Natural killer cell treated with Interleukin-12 subunit alpha and Interleukin-12 subunit beta and Interleukin-15 and Interleukin-18, amount 100 ng/mL, for 72 hours (primary cell): ENCODE measurements at regions not wholly inside any gene's neighbourhood (a gene's known extent, or its start where the extent isn't known, plus 50 kb on each side); places are given as distances from the start of the nearest gene placed in this dataset.
A peak's percentile ranks its signal among the peaks of the same experiment; 100 is the strongest.

ENCODE experiments used
- ATAC-seq, 2 donors: fragments of 150-1000 bp; cut with Tn5 transposase in 1 of 2; sonication (Bioruptor Pico), chemical (Tn5 transposase) in 1 of 2; 2 replicates each; pipeline ENCODE4 v1.10.0; 2021
- DNase-seq: peaks from one replicate; pipeline ENCODE4 v3.0.0; 2022; ENCODE audit warnings: low spot score
- H3K27ac Mint-ChIP-seq, 2 donors: 1 replicate in 1 of 2; 2 replicates in 1 of 2; pipeline ENCODE4 v1.8.0; 2022; ENCODE audit warnings: mixed read lengths in 2 of 2, mild to moderate bottlenecking in 1 of 2, moderate library complexity in 1 of 2
- H3K27me3 Mint-ChIP-seq, 2 donors: 1 replicate in 1 of 2; 2 replicates in 1 of 2; pipeline ENCODE4 v1.8.0; 2022; ENCODE audit warnings: mixed read lengths in 2 of 2
- H3K36me3 Mint-ChIP-seq: one replicate; pipeline ENCODE4 v1.8.0; 2022; ENCODE audit warnings: mixed read lengths
- H3K4me1 Mint-ChIP-seq, 2 donors: 1 replicate in 1 of 2; 2 replicates in 1 of 2; pipeline ENCODE4 v1.8.0; 2022; ENCODE audit warnings: low read depth in 2 of 2, mixed read lengths in 2 of 2, mild to moderate bottlenecking in 1 of 2
- H3K4me3 Mint-ChIP-seq: one replicate; pipeline ENCODE4 v1.8.0; 2022; ENCODE audit warnings: mixed read lengths
- H3K9me3 Mint-ChIP-seq: 2 replicates; pipeline ENCODE4 v1.8.0; 2022; ENCODE audit warnings: mixed read lengths

GRCh38 chr13:23947893-23948292 is 50.6 kb upstream of the C1QTNF9B start:
- ATAC-seq (no peak), DNase-seq (no peak)
- Mint-ChIP-seq H3K27ac (no peak overlapping the region), H3K4me1 (no peaks in the 10 kb centered on the region), H3K9me3 (no peaks in the 10 kb centered on the region), H3K36me3 (no peaks in the 10 kb centered on the region), H3K4me3 (no peak overlapping the region), H3K27me3 (peaks cover 0 to 16% of the 10 kb centered on the region in 2 donors)

GRCh38 chr13:23949200-23949599 is 51.9 kb upstream of the C1QTNF9B start:
- no peak overlapping the region for H3K27ac Mint-ChIP-seq
- ATAC-seq, result no peak
- no peak overlapping the region for H3K4me3 Mint-ChIP-seq
- H3K27me3 Mint-ChIP-seq, result peaks cover 6 to 19% of the 10 kb centered on the region in 2 donors
- H3K9me3 Mint-ChIP-seq, result no peaks in the 10 kb centered on the region
- no peaks in the 10 kb centered on the region for H3K36me3 Mint-ChIP-seq
- DNase-seq, result no peak
- H3K4me1 Mint-ChIP-seq, result peaks cover 0 to 6% of the 10 kb centered on the region in 2 donors

- Mint-ChIP-seq H3K27ac (no peak overlapping the region), H3K9me3 (no peaks in the 10 kb centered on the region), H3K36me3 (no peaks in the 10 kb centered on the region), H3K4me1 (peaks cover 3 to 9% of the 10 kb centered on the region in 2 donors), H3K4me3 (no peak overlapping the region), H3K27me3 (peaks cover 11 to 24% of the 10 kb centered on the region in 2 donors)
- ATAC-seq, result no peak
- DNase-seq, result no peak
Observed at GRCh38 chr13:23949736-23950135, 52.4 kb upstream of the C1QTNF9B start.

- Mint-ChIP-seq H3K9me3 (no peaks in the 10 kb centered on the region), H3K27me3 (peaks cover 23 to 31% of the 10 kb centered on the region in 2 donors), H3K36me3 (no peaks in the 10 kb centered on the region), H3K4me3 (no peak overlapping the region), H3K4me1 (peaks cover 11 to 21% of the 10 kb centered on the region in 2 donors), H3K27ac (no peak overlapping the region)
- no peak for DNase-seq
- ATAC-seq, result no peak
Observed at GRCh38 chr13:23950736-23951510, 53.6 kb upstream of the C1QTNF9B start.

GRCh38 chr13:23952796-23953195 is 55.5 kb upstream of the C1QTNF9B start:
- no peak for DNase-seq
- ATAC-seq, result no peak
- H3K27me3 Mint-ChIP-seq, result peaks cover 27 to 30% of the 10 kb centered on the region in 2 donors
- H3K27ac Mint-ChIP-seq, result no peak overlapping the region
- H3K4me3 Mint-ChIP-seq, result no peak overlapping the region
- no peaks in the 10 kb centered on the region for H3K9me3 Mint-ChIP-seq
- H3K4me1 Mint-ChIP-seq, result peaks cover 14 to 27% of the 10 kb centered on the region in 2 donors
- no peaks in the 10 kb centered on the region for H3K36me3 Mint-ChIP-seq

- ATAC-seq (peak in 1 of 2 donors; percentile 58), DNase-seq (no peak)
- Mint-ChIP-seq H3K4me1 (peaks cover 14 to 27% of the 10 kb centered on the region in 2 donors), H3K4me3 (no peak overlapping the region), H3K27ac (no peak overlapping the region), H3K9me3 (no peaks in the 10 kb centered on the region), H3K36me3 (no peaks in the 10 kb centered on the region), H3K27me3 (peaks cover 27 to 30% of the 10 kb centered on the region in 2 donors)
Observed at GRCh38 chr13:23953860-23954512, 56.7 kb upstream of the C1QTNF9B start.

GRCh38 chr13:23955064-23955463 is 57.8 kb upstream of the C1QTNF9B start:
- no peak for DNase-seq
- no peaks in the 10 kb centered on the region for H3K36me3 Mint-ChIP-seq
- peaks cover 27 to 30% of the 10 kb centered on the region in 2 donors for H3K27me3 Mint-ChIP-seq
- H3K4me1 Mint-ChIP-seq, result peaks cover 14 to 27% of the 10 kb centered on the region in 2 donors
- ATAC-seq, result no peak
- peak overlapping the region; percentile 21 for H3K4me3 Mint-ChIP-seq
- H3K27ac Mint-ChIP-seq, result no peak overlapping the region
- H3K9me3 Mint-ChIP-seq, result no peaks in the 10 kb centered on the region

GRCh38 chr13:23956106-23956505 is 58.8 kb upstream of the C1QTNF9B start:
- peaks cover 14 to 34% of the 10 kb centered on the region in 2 donors for H3K4me1 Mint-ChIP-seq
- no peak for DNase-seq
- peak overlapping the region; percentile 21 for H3K4me3 Mint-ChIP-seq
- no peaks in the 10 kb centered on the region for H3K9me3 Mint-ChIP-seq
- peak; percentile 73 to 86 for ATAC-seq
- peaks cover 27 to 30% of the 10 kb centered on the region in 2 donors for H3K27me3 Mint-ChIP-seq
- H3K27ac Mint-ChIP-seq, result no peak overlapping the region
- H3K36me3 Mint-ChIP-seq, result no peaks in the 10 kb centered on the region

- Mint-ChIP-seq H3K9me3 (no peaks in the 10 kb centered on the region), H3K4me3 (no peak overlapping the region), H3K27me3 (peaks cover 27 to 30% of the 10 kb centered on the region in 2 donors), H3K36me3 (no peaks in the 10 kb centered on the region), H3K27ac (no peak overlapping the region), H3K4me1 (peaks cover 14 to 34% of the 10 kb centered on the region in 2 donors)
- no peak for DNase-seq
- ATAC-seq, result no peak
Observed at GRCh38 chr13:23957981-23958380, 60.7 kb upstream of the C1QTNF9B start.

- Mint-ChIP-seq H3K27me3 (peaks cover 21 to 22% of the 10 kb centered on the region in 2 donors), H3K27ac (no peak overlapping the region), H3K4me3 (no peak overlapping the region), H3K9me3 (no peaks in the 10 kb centered on the region), H3K36me3 (no peaks in the 10 kb centered on the region), H3K4me1 (peaks cover 19 to 39% of the 10 kb centered on the region in 2 donors)
- ATAC-seq, result no peak
- DNase-seq, result no peak
Observed at GRCh38 chr13:23959231-23959862, 62.0 kb upstream of the C1QTNF9B start.

GRCh38 chr13:23960566-23961156 is 63.4 kb upstream of the C1QTNF9B start:
- peaks cover 9 to 10% of the 10 kb centered on the region in 2 donors for H3K27me3 Mint-ChIP-seq
- no peak overlapping the region for H3K4me3 Mint-ChIP-seq
- H3K9me3 Mint-ChIP-seq, result no peaks in the 10 kb centered on the region
- H3K27ac Mint-ChIP-seq, result no peak overlapping the region
- ATAC-seq, result no peak
- DNase-seq, result no peak
- no peaks in the 10 kb centered on the region for H3K36me3 Mint-ChIP-seq
- H3K4me1 Mint-ChIP-seq, result peaks cover 18 to 37% of the 10 kb centered on the region in 2 donors

GRCh38 chr13:23963184-23963931 is 66.1 kb upstream of the C1QTNF9B start:
- peak overlapping the region; percentile 52 for H3K4me3 Mint-ChIP-seq
- no peak for ATAC-seq
- H3K27me3 Mint-ChIP-seq, result no peaks in the 10 kb centered on the region
- peaks cover 4% of the 10 kb centered on the region for H3K36me3 Mint-ChIP-seq
- H3K27ac Mint-ChIP-seq, result peak overlapping the region; percentile 24 to 75
- DNase-seq, result no peak
- no peaks in the 10 kb centered on the region for H3K9me3 Mint-ChIP-seq
- peaks cover 27 to 50% of the 10 kb centered on the region in 2 donors for H3K4me1 Mint-ChIP-seq

GRCh38 chr13:23963947-23964346 is 66.6 kb upstream of the C1QTNF9B start:
- Mint-ChIP-seq H3K36me3 (peaks cover 4% of the 10 kb centered on the region), H3K27me3 (no peaks in the 10 kb centered on the region), H3K9me3 (no peaks in the 10 kb centered on the region), H3K4me1 (peaks cover 27 to 50% of the 10 kb centered on the region in 2 donors), H3K4me3 (peak overlapping the region; percentile 52), H3K27ac (peak overlapping the region; percentile 24 to 75)
- ATAC-seq, result peak in 1 of 2 donors; percentile 75
- no peak for DNase-seq
